ENCODE measurements at regions not wholly inside any gene's neighbourhood (a gene's known extent, or its start where the extent isn't known, plus 50 kb on each side); places are given as distances from the start of the nearest gene placed in this dataset.

GRCh38 chr20:47995661-47996060 is 210.4 kb upstream of the SULF2 start:
- CTCF ChIA-PET (ENCODE audit: low intra/inter-chr PET ratio, low total read pairs) = no interaction called here
- POLR2A ChIA-PET = no interaction called here
- no peaks in the 10 kb centered on the region for H3K36me3 ChIP-seq (replicated peaks in 1 of 2; ENCODE audit: control insufficient read depth in 1 of 2, insufficient read depth in 2 of 2, low read length in 2 of 2)
- in situ Hi-C loops (cut with HindIII; ENCODE audit: extremely low pct_ligation_motif_present, low pct_unique_long_range_greater_than_20kb) = no loop called here
- no peaks in the 10 kb centered on the region for H4K20me1 ChIP-seq (ENCODE audit: insufficient read depth, low read length)
- H3K27ac ChIP-seq (ENCODE audit: extremely low read length, insufficient read depth, low read length) = no peak overlapping the region
- peaks cover under 1 to 1% of the 10 kb centered on the region in 2 experiments; a peak in 4 of 5 replicates for H3K27me3 ChIP-seq (ENCODE audit: control insufficient read depth in 1 of 2, insufficient read depth in 2 of 2, low read length in 2 of 2)
- H2AFZ ChIP-seq (ENCODE audit: low read length) = no peak overlapping the region
- H3K4me2 ChIP-seq (ENCODE audit: low read depth, low read length) = no peak overlapping the region
- TF ChIP-seq ZNF646 (CRISPR knock-in tag; IDR thresholded peaks at IDR 0.05) (no peak), SALL2 (CRISPR knock-in tag; IDR thresholded peaks at IDR 0.05) (no peak), TBX3 (IDR thresholded peaks at IDR 0.05; ENCODE audit: borderline replicate concordance) (no peak), PRPF4 (IDR thresholded peaks at IDR 0.05; ENCODE audit: low read depth, low read length, poor library complexity, severe bottlenecking) (no peak), ZNF138 (CRISPR knock-in tag; IDR thresholded peaks at IDR 0.05; ENCODE audit: low read depth) (no peak), MXD3 (CRISPR knock-in tag; IDR thresholded peaks at IDR 0.05) (no peak), ZNF597 (CRISPR knock-in tag; IDR thresholded peaks at IDR 0.05) (no peak), ZNF629 (CRISPR knock-in tag; conservative IDR thresholded peaks at IDR 0.05) (no peak)
- no peak overlapping the region for H3K9ac ChIP-seq (ENCODE audit: insufficient read depth, low read depth, low read length)
- no peak for FAIRE-seq
- WGBS (ENCODE audit: low lambda C conversion rate) = 45% methylated on average over 6 of the region's 6 CpGs
- peaks cover 21% of the 10 kb centered on the region for H3K9me3 ChIP-seq (ENCODE audit: low read length)
- DNase-seq (ENCODE audit: low spot score) = no peak
- H3K4me1 ChIP-seq (ENCODE audit: insufficient read depth, low read length) = no peaks in the 10 kb centered on the region
- no peaks in the 10 kb centered on the region for H3K79me2 ChIP-seq (ENCODE audit: insufficient read depth, low read length)
- no peak overlapping the region for H3K4me3 ChIP-seq (replicated peaks in 1 of 3; ENCODE audit: insufficient read depth in 1 of 3, low read depth in 2 of 3, low read length in 3 of 3)
- no peak for ATAC-seq
- no TSS peak for BruUV-seq (replicated peaks)
- intact Hi-C loops (cut with micrococcal nuclease; ENCODE audit: unreplicated experiment) = no loop called here
